HG02623 (cell line): ENCODE measurements at regions not wholly inside any gene's neighbourhood (a gene's known extent, or its start where the extent isn't known, plus 50 kb on each side); places are given as distances from the start of the nearest gene placed in this dataset.

Source experiments
- ATAC-seq: cut with Tn5 transposase; IDR thresholded peaks from one replicate; pipeline ENCODE4 v1.9.1; 2021; ENCODE audit warnings: moderate library complexity; ENCODE audit not compliant: unreplicated experiment

DNA sequence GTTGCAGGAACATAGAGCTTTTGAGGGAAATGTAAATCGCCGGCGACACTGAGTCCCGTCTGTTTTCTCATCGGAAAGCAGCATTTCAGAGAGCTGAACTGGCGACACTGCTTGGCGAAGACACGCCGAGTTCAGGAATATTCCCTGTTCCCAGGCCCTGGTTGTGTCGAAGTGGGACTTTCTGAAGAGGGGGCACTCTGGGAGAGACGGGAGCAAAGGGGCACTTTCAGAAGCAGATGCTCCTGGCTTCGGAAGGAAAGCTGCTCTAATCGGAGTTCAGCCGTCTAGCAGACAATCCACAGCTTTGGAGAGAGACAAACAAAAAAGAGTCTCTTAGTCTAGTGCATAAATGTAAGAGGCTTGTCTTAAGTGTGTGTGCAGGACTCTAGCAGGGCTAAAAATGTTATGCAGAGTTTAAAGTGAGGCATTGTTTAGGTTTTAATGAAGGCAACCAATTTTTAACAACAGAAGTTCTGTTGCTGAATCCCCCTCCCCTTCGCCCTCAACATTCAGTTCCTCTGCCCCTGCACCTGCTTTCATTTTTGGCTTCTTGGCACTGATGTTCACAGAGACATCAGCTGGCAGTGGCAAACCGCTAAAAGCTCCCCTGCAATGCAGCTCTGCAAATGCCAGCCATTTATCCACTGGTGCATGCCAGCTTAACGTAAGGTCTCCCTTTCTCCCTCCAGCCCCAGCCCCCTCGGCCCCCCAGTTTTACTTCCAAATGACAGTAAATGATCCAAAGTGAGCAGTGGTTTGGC, 289.5 kb upstream of the MPDZ start:
- ATAC-seq, result no peak

DNA sequence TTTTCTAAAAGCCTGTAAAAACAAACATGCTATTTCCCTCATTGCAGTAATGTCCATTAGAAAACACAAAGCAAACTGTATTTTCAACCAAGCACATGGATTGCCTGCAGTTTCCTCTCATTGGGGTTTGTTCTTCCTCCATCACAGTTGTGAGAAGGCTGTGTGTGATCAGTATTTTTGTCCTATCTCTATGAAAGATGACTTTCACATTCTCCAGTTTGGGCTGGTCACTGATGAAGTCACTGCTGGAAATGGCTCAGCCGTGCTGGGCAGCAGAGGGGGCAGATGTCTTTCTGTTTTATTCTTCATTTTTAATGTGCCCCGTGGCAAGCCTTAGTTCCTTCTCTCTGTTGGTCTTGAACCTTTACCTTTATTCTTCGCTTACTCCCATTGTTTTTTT, 288.9 kb upstream of the MPDZ start:
- ATAC-seq, result no peak

GRCh38 chr9:13567833-13568232, 288.3 kb upstream of the MPDZ start:
- no peak for ATAC-seq

GRCh38 chr9:13557746-13558145, 278.3 kb upstream of the MPDZ start:
- ATAC-seq, result no peak

DNA sequence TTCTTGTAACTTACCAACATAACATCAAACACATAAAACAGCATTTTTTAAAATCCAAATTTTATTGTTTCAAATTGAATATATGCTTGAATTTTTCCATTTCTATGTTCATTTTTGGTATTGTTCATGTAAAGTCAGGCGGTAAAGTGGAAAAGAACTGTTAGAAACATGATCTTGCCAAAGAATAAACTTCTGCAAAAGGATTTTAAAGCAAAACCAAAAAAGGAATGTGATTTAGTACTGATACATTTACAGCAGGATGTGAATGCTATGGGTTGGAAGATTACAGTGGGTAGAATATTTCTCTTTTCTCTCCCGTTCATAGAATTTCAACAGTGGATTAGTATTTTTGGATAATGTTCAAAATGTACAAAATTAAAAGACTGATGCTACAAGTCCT, 277.2 kb upstream of the MPDZ start:
- no peak for ATAC-seq

DNA sequence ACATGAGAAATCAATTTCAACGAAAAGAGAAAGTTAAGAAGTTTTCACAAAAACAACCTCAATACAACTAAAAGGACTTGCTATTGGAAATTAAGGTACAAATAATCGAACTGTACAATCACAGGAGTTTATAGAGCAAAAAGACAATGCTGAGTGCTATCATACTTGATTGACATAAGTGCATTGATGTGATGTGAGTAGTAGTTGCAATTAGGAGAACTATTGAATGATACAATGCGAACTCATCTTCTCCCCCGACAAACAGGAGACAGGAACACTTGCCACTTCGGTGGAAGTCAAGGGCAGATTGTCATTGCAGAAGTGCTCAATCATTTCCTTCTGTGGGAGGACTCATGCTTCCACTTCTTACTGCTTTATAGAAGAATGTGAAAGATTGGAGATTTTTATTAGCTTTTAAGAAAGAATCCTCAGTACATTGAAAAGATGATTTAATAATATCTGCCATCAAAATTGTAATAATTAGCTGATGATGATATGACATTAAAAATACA, 276.6 kb upstream of the MPDZ start:
- ATAC-seq, result no peak

GRCh38 chr9:13555516-13555915, 276.0 kb upstream of the MPDZ start:
- ATAC-seq, result no peak

GRCh38 chr9:13554626-13555025, 275.1 kb upstream of the MPDZ start:
- no peak for ATAC-seq

- ATAC-seq, result no peak
These were observed 273.2 kb upstream of the MPDZ start for GRCh38 chr9:13552606-13553215.

DNA sequence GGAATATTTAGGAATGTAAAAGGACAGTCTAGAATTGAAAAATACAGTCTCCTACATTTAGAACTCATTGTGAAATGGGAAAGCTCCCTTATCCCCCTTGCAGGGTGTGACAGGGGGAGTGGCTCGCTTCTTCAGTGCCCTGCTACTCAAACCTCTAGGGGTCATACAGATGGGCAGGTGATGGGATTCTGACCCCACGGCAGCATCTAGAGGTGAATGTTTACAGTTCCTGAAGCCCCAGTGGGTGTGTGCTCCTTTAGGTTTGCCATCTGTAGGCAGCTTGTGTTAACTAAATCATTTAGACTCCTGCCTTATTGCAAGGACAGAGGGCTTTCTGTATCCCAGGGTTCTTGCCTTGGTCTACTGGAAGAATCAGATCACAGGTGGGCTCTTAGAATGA, 271.0 kb upstream of the MPDZ start:
- no peak for ATAC-seq

DNA sequence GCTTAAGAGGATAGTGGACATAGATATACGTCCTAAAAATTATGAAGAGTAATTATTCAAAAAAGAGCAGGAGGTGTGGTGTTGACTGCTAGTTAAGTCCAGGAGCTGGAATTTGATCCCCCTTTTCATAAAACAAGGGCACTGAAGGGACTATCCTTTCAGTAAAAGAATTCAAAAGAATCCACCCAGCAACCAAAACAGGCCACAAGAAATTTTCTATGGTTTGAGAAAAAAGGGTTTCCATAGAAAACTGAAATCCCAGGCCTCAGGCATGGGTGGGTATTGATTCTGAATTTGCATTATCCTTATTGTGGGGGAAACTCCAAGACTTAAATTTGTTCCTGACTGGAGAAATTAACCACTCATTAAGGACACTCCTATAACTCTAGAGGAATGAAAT, 269.0 kb upstream of the MPDZ start:
- no peak for ATAC-seq

- ATAC-seq, result no peak
These were observed 255.6 kb upstream of the MPDZ start for GRCh38 chr9:13535141-13535540.

GRCh38 chr9:13534006-13534405, 254.5 kb upstream of the MPDZ start:
- no peak for ATAC-seq

- ATAC-seq, result no peak
These were observed 252.9 kb upstream of the MPDZ start for GRCh38 chr9:13532407-13532806.

- ATAC-seq, result no peak
These were observed 250.0 kb upstream of the MPDZ start for GRCh38 chr9:13529321-13530104.

DNA sequence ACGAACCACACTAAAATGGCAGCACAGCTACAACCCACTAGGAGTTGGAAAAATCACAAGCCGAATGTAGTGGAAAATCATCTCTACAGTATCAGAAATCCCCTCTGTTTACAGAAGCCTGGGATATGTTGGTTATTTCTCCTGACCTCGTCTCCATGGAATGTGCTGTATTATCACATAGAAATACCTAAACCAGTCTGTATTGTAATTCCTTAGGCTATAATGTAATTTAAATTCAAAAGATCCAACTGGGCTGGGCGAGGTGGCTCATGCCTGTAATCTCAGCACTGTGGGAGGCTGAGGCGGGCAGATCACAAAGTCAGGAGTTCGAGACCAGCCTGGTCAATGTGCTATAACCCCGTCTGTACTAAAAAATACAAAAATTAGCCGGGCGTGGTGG, 244.8 kb upstream of the MPDZ start:
- no peak for ATAC-seq

DNA sequence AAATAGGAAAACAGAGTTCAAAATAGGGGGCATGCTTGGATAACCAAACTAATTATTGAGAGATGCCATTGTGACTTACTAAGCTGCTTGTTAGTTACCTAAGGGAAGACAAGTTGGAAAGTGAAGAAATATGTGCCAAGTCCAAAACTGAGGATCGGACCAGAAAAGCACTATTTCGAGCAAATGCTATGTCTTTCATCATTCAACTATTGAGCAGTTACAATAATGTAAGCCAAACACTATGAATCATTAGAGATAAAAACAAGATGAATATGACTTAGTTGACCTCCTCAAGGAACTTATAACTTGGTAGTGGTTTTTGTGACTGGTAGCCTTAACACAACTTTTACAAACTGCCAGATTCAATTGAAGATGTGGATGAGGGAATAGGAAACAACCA, 240.6 kb upstream of the MPDZ start:
- ATAC-seq, result no peak

DNA sequence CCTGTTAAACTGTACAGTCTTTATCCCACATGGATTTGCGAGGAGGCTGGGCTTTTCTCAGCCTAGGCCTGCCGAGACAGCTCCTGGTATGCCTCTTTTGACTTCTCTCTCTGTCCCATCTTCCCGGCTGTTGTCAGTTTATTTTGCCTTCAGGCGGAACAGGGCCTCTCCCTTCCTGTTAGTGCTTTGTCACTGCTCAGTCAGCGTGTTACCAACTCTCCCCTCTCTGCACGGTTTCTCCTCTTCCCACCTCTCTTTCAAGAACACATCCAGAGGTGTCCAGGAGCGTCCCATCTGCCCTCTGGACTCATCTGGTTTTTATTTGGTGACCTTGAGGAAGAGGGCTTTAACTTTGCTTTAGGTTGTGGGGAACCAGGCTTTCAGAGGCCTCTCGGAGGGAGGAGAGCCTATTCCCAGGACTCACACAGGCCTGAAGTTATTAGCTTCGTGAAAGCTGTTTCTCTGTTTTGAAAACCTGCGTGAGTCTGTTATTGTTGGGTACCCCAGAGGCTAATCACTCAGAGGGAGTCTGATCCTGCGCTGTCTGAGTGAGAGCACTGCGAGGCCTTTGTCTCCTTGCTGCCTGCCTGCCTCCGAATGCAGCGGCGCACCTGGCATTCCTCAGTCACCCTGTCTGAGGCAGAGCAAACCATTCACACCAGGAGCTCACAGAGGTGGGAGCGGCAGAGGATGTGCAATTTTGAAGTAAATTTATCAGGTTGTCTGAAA, 234.4 kb upstream of the MPDZ start:
- ATAC-seq, result no peak

- ATAC-seq, result no peak
These were observed 233.8 kb upstream of the MPDZ start for GRCh38 chr9:13513286-13513685.

- ATAC-seq, result no peak
These were observed 229.2 kb upstream of the MPDZ start for GRCh38 chr9:13508681-13509080.

- no peak for ATAC-seq
These were observed 228.6 kb upstream of the MPDZ start for GRCh38 chr9:13508086-13508485.
